Cardiac muscle cell (in vitro differentiated cells and primary cell): ENCODE measurements at regions not wholly inside any gene's neighbourhood (a gene's known extent, or its start where the extent isn't known, plus 50 kb on each side); places are given as distances from the start of the nearest gene placed in this dataset.

ENCODE experiments used
- DNase-seq, 2 donors: peaks; one replicate each; pipeline versions ENCODE4 v3.0.0 to v3.0.0-alpha.2; 2010 to 2017; ENCODE audit warnings: low read depth in 1 of 2, low spot score in 1 of 2
- H3K27ac ChIP-seq: fragments of 200-600 bp; sonication (generic); 2 replicates; pipeline ENCODE4 v1.5.1; 2016
- H3K27me3 ChIP-seq: fragments of 200-600 bp; sonication (generic); 2 replicates; pipeline ENCODE4 v1.6.0; 2016; ENCODE audit warnings: control low read depth
- H3K36me3 ChIP-seq: fragments of 200-600 bp; sonication (generic); 2 replicates; pipeline ENCODE4 v1.5.1; 2016; ENCODE audit warnings: control low read depth
- H3K4me1 ChIP-seq: fragments of 200-600 bp; sonication (generic); 2 replicates; pipeline ENCODE4 v1.8.1; 2017; ENCODE audit warnings: low read depth, mild to moderate bottlenecking, mixed run types
- H3K4me3 ChIP-seq: fragments of 200-600 bp; sonication (generic); 2 replicates; pipeline ENCODE4 v1.5.1; 2016; ENCODE audit warnings: mild to moderate bottlenecking
- H3K9me3 ChIP-seq: fragments of 200-600 bp; sonication (generic); 2 replicates; pipeline ENCODE4 v1.5.1; 2017; ENCODE audit warnings: low read depth, mild to moderate bottlenecking, control low read depth
- TF ChIP-seq, protein P1 (sequence below): IDR thresholded peaks from 2 replicates; pipeline ENCODE4 v1.5.1; 2012; ENCODE audit warnings: low read depth, mild to moderate bottlenecking, low read length

DNA sequence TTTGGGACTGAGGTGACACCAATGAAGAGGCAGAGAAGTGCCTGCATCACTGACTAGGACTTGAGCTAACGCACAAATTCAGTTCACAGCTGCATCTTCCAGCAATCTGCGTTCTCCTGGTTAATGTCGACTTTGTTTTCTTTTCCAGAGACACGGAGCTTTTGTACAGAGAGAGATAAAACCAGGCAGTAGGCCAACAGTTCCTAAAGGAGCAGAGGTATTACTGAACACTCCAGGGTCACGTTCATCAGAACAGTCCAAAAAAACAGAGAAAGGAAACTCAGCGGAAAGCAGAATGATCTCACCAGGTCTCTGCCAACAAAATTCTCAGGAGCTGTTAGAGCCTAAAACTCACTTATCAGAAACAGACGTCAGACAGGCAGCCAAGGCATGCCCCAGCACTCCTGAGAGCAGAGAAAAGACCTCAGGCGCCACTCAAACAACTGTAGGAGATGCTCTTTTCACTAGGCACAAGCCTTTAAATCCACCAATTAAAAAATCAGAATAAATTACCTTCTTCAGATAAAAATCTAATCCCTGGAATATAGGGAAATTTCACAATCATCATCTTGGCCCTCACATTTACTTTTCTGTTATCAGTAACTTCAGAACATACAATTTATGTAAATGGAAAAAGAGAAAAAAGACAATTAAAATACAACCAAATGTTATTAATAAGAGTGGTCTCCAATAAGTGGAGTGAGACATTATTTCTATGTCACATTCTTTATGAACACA, 95.9 kb upstream of the SPTBN1 start:
- peak overlapping the region; percentile 96 for H3K27ac ChIP-seq

DNA sequence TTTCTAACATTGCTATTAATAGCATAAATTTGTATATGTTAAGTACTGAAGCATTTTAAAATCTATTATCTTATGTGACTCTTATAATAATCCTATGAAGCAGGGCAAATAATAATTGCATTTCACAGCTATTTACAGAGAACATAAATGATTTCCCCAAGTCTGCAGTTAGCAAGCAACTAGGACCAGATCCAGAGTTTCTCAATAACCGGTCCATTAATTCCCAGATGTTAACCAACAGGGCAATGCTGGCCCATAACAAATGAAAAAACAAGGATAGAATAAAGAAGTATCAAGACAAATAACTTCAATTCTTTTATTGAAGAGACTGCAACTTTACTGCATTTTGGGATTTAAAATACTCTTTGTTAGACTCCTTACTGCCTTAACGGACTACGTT, 91.7 kb upstream of the SPTBN1 start:
- DNase-seq, result no peak
- Histone ChIP-seq H3K27me3 (no peaks in the 10 kb centered on the region), H3K27ac (no peak overlapping the region), H3K36me3 (no peaks in the 10 kb centered on the region), H3K4me1 (peaks cover 24% of the 10 kb centered on the region), H3K9me3 (peaks cover 10% of the 10 kb centered on the region), H3K4me3 (no peak overlapping the region)
- TF ChIP-seq, protein P1, sequence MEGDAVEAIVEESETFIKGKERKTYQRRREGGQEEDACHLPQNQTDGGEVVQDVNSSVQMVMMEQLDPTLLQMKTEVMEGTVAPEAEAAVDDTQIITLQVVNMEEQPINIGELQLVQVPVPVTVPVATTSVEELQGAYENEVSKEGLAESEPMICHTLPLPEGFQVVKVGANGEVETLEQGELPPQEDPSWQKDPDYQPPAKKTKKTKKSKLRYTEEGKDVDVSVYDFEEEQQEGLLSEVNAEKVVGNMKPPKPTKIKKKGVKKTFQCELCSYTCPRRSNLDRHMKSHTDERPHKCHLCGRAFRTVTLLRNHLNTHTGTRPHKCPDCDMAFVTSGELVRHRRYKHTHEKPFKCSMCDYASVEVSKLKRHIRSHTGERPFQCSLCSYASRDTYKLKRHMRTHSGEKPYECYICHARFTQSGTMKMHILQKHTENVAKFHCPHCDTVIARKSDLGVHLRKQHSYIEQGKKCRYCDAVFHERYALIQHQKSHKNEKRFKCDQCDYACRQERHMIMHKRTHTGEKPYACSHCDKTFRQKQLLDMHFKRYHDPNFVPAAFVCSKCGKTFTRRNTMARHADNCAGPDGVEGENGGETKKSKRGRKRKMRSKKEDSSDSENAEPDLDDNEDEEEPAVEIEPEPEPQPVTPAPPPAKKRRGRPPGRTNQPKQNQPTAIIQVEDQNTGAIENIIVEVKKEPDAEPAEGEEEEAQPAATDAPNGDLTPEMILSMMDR, result no peak

More for the DNA sequence above, 95.9 kb upstream of the SPTBN1 start:
- Histone ChIP-seq H3K9me3 (no peaks in the 10 kb centered on the region), H3K4me3 (no peak overlapping the region), H3K27me3 (no peaks in the 10 kb centered on the region), H3K4me1 (peaks cover 24% of the 10 kb centered on the region), H3K36me3 (no peaks in the 10 kb centered on the region)
- TF ChIP-seq, protein P1, result no peak
- peak; percentile 87 to 98 for DNase-seq

DNA sequence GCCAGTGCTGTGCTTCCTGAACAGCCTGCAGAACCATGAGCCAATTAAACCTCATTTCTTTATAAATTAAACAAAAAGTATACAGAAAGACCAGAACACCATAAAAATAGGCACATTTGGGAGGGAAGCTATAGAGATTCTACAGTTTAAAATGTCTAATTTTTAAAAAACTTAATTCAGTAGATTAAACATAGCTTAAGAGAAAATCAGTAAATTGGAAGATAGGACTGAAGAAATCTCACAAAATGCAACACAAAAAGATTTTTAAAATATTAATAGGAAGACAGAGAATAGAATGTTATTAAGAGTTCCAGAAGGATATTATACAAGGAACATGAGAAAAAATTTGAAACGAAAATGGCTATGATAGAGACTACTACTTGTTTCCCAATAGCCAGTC, 90.5 kb upstream of the SPTBN1 start:
- peaks cover 17% of the 10 kb centered on the region for H3K4me1 ChIP-seq
- H3K36me3 ChIP-seq, result no peaks in the 10 kb centered on the region
- H3K9me3 ChIP-seq, result peaks cover 10% of the 10 kb centered on the region
- no peaks in the 10 kb centered on the region for H3K27me3 ChIP-seq
- no peak overlapping the region for H3K4me3 ChIP-seq
- no peak for DNase-seq
- TF ChIP-seq, protein P1, result no peak
- H3K27ac ChIP-seq, result no peak overlapping the region

DNA sequence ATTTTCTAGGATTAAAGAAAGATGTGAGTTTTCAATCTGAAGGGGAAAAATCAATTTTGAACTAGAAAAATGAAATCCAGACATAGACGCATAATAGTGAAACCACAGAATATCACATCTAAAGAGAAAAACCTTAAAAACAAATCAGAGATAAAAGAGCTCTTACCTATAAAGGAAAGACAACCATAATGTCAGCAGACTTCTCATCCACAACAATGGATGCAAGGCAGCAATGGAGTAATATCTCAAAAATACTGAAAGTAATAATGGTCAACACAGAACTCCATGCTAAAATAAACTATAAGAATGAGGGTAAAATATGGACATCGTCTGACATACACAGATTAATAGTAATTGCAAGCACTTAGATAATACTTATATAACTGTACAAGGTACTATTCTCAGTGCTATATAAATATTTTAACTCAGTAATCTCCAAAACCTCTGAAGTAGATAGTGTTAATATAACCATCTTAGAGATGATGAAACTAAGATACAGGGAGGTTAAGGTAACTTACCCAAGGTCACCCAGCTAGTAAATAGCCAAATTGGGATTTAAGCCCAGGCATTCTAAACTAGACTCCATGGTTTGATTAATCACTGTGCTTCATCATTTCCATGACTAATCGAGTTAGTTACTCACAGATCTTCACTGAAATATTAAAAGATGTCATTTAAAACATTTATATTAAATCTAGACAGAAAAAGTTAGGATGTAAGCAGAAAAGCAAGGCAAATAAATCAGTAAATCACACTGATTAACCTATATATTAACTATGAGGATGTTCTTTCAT, 89.4 kb upstream of the SPTBN1 start:
- Histone ChIP-seq H3K36me3 (no peaks in the 10 kb centered on the region), H3K27me3 (no peaks in the 10 kb centered on the region), H3K4me1 (peaks cover 10% of the 10 kb centered on the region), H3K4me3 (no peak overlapping the region), H3K27ac (no peak overlapping the region), H3K9me3 (peaks cover 10% of the 10 kb centered on the region)
- TF ChIP-seq, protein P1, result no peak
- DNase-seq, result no peak

DNA sequence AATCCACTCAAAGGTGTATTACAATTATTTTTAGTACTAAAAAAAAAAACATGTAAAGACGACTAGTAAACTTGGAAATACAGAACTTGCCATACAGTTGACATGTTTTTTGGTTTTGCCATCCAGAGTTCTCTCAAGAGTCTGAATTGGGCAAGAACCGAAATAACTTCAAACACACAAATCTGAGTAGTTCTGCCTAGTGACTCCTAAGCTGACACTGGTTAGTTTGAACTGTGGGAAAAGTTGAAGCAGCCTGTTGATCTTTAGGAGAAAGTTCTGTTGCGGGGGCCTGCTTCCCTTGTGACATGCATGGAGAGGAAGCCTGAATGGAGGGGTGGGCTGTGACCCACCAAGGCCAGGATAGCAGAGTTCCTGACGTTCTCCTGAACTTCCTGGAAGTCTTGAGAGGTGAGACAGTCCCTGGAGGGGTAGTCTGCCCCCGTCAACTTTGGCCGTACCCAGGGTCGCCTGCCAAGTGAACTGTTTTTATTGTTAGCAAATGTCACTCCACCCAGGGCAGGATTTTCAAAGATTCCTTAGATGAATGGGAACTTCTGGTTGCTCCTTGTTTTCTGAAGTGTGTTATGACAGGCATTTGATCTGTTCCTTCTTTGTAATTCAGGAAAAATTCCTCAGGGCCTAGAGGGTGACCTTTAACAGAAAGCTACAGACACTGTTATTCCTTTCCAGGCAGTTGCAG, 85.6 kb upstream of the SPTBN1 start:
- peak in 1 of 2 donors; percentile 17 for DNase-seq
- Histone ChIP-seq H3K36me3 (no peaks in the 10 kb centered on the region), H3K27me3 (no peaks in the 10 kb centered on the region), H3K4me1 (peaks cover 7% of the 10 kb centered on the region), H3K27ac (no peak overlapping the region), H3K4me3 (no peak overlapping the region), H3K9me3 (peaks cover 10% of the 10 kb centered on the region)
- TF ChIP-seq, protein P1, result no peak
